Gastrocnemius medialis (tissue), 4 donors: ENCODE measurements at regions not wholly inside any gene's neighbourhood (a gene's known extent, or its start where the extent isn't known, plus 50 kb on each side); places are given as distances from the start of the nearest gene placed in this dataset.

Experiments used
- CTCF ChIP-seq, 5 experiments: fragments of 450-650 bp in 3 of 5; fragments of 200-600 bp in 2 of 5; sonication (generic) in 2 of 5; IDR thresholded peaks in 4 of 5; conservative IDR thresholded peaks in 1 of 5; 1 replicate in 4 of 5; 2 replicates in 1 of 5; pipeline ENCODE4 v1.5.1; 2016 to 2019; ENCODE audit warnings: antibody characterized with exemption in 5 of 5, mild to moderate bottlenecking in 3 of 5, moderate library complexity in 3 of 5
- POLR2A ChIP-seq, 2 donors: fragments of 450-650 bp; IDR thresholded peaks; one replicate each; pipeline ENCODE4 v1.6.1; 2017; ENCODE audit warnings: antibody characterized with exemption in 2 of 2, mild to moderate bottlenecking in 2 of 2, moderate library complexity in 2 of 2

GRCh38 chrX:39169976-39170375 is 368.7 kb downstream of the MID1IP1 start:
- TF ChIP-seq POLR2A (IDR thresholded peaks at IDR 0.05) (no peak), CTCF (IDR thresholded peaks at IDR 0.05 in 4 of 5, conservative IDR thresholded peaks at IDR 0.05 in 1 of 5) (no peak)
